ENCODE measurements at regions not wholly inside any gene's neighbourhood (a gene's known extent, or its start where the extent isn't known, plus 50 kb on each side); places are given as distances from the start of the nearest gene placed in this dataset.

- Mint-ChIP-seq H3K36me3 (ENCODE audit: insufficient read depth in 1 of 3, low read depth in 3 of 3) (no peaks in the 10 kb centered on the region), H3K27me3 (ENCODE audit: low read depth) (peaks cover 4% of the 10 kb centered on the region; the same call in 1 of the 2 replicates), H3K4me1 (peaks cover 20 to 42% of the 10 kb centered on the region in 2 experiments), H3K9me3 (no peaks in the 10 kb centered on the region), H3K27ac (peak overlapping the region in 2 of 3 experiments; percentile 63 to 87; a peak in 3 of 7 replicates), H3K4me3 (peak overlapping the region in 1 of 2 experiments; percentile 24; a peak in 1 of 5 replicates)
- H3K18ac ChIP-seq (ENCODE audit: insufficient read length, low read depth, low read length), result no peak overlapping the region
- no peak overlapping the region for H3K4ac ChIP-seq (ENCODE audit: low read depth, low read length)
- no peaks in the 10 kb centered on the region for H3K79me2 ChIP-seq (ENCODE audit: insufficient read depth, low read length)
- no peak overlapping the region for H3K27ac ChIP-seq (ENCODE audit: insufficient read length, low read depth, low read length)
- no peaks in the 10 kb centered on the region for H3K23me2 ChIP-seq (ENCODE audit: insufficient read length, low read depth, low read length, poor library complexity, severe bottlenecking)
- TF ChIP-seq CTCF (conservative IDR thresholded peaks at IDR 0.05), result no peak
- H3K23ac ChIP-seq (ENCODE audit: insufficient read length, low read depth, low read length), result no peak overlapping the region
- H3K4me2 ChIP-seq (ENCODE audit: insufficient read depth, insufficient read length, low read length), result no peak overlapping the region
- H2BK20ac ChIP-seq (ENCODE audit: low read depth, low read length, poor library complexity, severe bottlenecking), result no peak overlapping the region
- H4K91ac ChIP-seq (ENCODE audit: insufficient read length, low read depth, low read length), result no peak overlapping the region
- H2BK120ac ChIP-seq (ENCODE audit: low read depth, low read length, poor library complexity, severe bottlenecking), result no peak overlapping the region
- no peak overlapping the region for H2BK12ac ChIP-seq (ENCODE audit: insufficient read length, low read depth, low read length)
- no peak overlapping the region for H2BK15ac ChIP-seq (ENCODE audit: low read depth, low read length)
- WGBS (ENCODE audit: extremely low coverage, insufficient read length, low lambda C conversion rate), result no CpG with 5 or more reads among the region's 15 CpGs
- H2AK5ac ChIP-seq (ENCODE audit: insufficient read length, low read length), result no peak overlapping the region
- no peak overlapping the region for H4K8ac ChIP-seq (replicated peaks; ENCODE audit: insufficient read length, low read depth, low read length)
- no peak overlapping the region for H3K56ac ChIP-seq (ENCODE audit: insufficient read length, low read depth, low read length)
- DNase-seq, result peak; percentile 38
- H3K9me3 ChIP-seq (ENCODE audit: control insufficient read depth, low read depth, low read length), result no peaks in the 10 kb centered on the region
- no peak overlapping the region for H3T11ph ChIP-seq (ENCODE audit: low read length)
- H2BK5ac ChIP-seq (ENCODE audit: insufficient read length, low read length), result no peak overlapping the region
- H2AFZ ChIP-seq (ENCODE audit: low read length), result no peak overlapping the region
- no peak overlapping the region for H3K9ac ChIP-seq (ENCODE audit: extremely low read depth, insufficient read length, low read length)
- peaks cover 4% of the 10 kb centered on the region; the same call in 1 of the 2 replicates for H3K4me1 ChIP-seq (ENCODE audit: insufficient read depth, low read length)
- H3K79me1 ChIP-seq (ENCODE audit: insufficient read depth, low read depth, low read length, poor library complexity, severe bottlenecking), result no peaks in the 10 kb centered on the region
- no peak overlapping the region for H3K14ac ChIP-seq (ENCODE audit: insufficient read depth, low read length)
- no peaks in the 10 kb centered on the region for H4K20me1 ChIP-seq (ENCODE audit: control insufficient read depth, insufficient read depth, insufficient read length)
- H4K5ac ChIP-seq (ENCODE audit: insufficient read length, low read depth, low read length), result no peak overlapping the region
- no peaks in the 10 kb centered on the region for H3K27me3 ChIP-seq (ENCODE audit: insufficient read depth, low read length)
Observed at GRCh38 chr1:47686731-47687630, 249.1 kb downstream of the FOXD2 start.

Measured in H9 (cell line).